ENCODE measurements at regions not wholly inside any gene's neighbourhood (a gene's known extent, or its start where the extent isn't known, plus 50 kb on each side); places are given as distances from the start of the nearest gene placed in this dataset.

- no peak overlapping the region for H2BK5ac ChIP-seq (ENCODE audit: low read depth, low read length)
- no peaks in the 10 kb centered on the region for H3K79me2 ChIP-seq (ENCODE audit: control insufficient read depth in 1 of 2, insufficient read depth in 2 of 2, low read length in 2 of 2)
- no peaks in the 10 kb centered on the region for H3K79me1 ChIP-seq (ENCODE audit: low read depth, low read length)
- no peaks in the 10 kb centered on the region for H4K20me1 ChIP-seq (replicated peaks in 1 of 2; ENCODE audit: control insufficient read depth in 1 of 2, insufficient read depth in 2 of 2, low read length in 2 of 2)
- no peaks in the 10 kb centered on the region for H3K23me2 ChIP-seq (ENCODE audit: low read depth, low read length)
- H3K27me3 ChIP-seq (replicated peaks in 1 of 4; ENCODE audit: control insufficient read depth in 3 of 4, extremely low read depth in 1 of 4, insufficient read depth in 3 of 4, low read length in 3 of 4): no peaks in the 10 kb centered on the region; a peak in 1 of 7 replicates
- H3K14ac ChIP-seq (ENCODE audit: insufficient read length): no peak overlapping the region
- H3K27ac ChIP-seq (ENCODE audit: low read depth, low read length): no peak overlapping the region
- no peak overlapping the region for H3K4me3 ChIP-seq (ENCODE audit: extremely low read depth in 1 of 4, insufficient read depth in 2 of 4, low read depth in 3 of 4, low read length in 4 of 4)
- 96% methylated on average over 13 of the region's 13 CpGs; no CpG with 5 or more reads in 1 of the 2 experiments for WGBS, 2 experiments (ENCODE audit: extremely low coverage in 1 of 2, insufficient coverage in 1 of 2, insufficient read length in 1 of 2, insufficient replicate concordance in 2 of 2, low coverage in 1 of 2, low lambda C conversion rate in 2 of 2, missing lambda C conversion rate in 1 of 2)
- no peaks in the 10 kb centered on the region for H3K4me1 ChIP-seq (replicated peaks in 1 of 4; ENCODE audit: control insufficient read depth in 3 of 4, insufficient read depth in 4 of 4, low read length in 3 of 4)
- peak overlapping the region; percentile 39 for H2AFZ ChIP-seq (ENCODE audit: low read length)
- no peak overlapping the region for H2AK5ac ChIP-seq (ENCODE audit: low read depth, low read length)
- no peak overlapping the region for H3K9ac ChIP-seq (replicated peaks in 1 of 4; ENCODE audit: extremely low read depth in 1 of 4, low read depth in 3 of 4, low read length in 3 of 4)
- H4K91ac ChIP-seq (replicated peaks; ENCODE audit: insufficient read length, low read length): no peak overlapping the region
- H3K18ac ChIP-seq (ENCODE audit: extremely low read depth, low read length): no peak overlapping the region
- no peak for FAIRE-seq
- H3K56ac ChIP-seq (replicated peaks; ENCODE audit: insufficient read length, low read depth, low read length): no peak overlapping the region
- no peak overlapping the region for H3K4ac ChIP-seq (replicated peaks; ENCODE audit: insufficient read length, low read depth, low read length)
- no peak for DNase-seq (ENCODE audit: low read depth in 1 of 2, low spot score in 2 of 2)
- no peak overlapping the region for H3K4me2 ChIP-seq (ENCODE audit: insufficient read depth in 1 of 2, low read depth in 2 of 2, low read length in 2 of 2)
- ChIA-PET CTCF (ENCODE audit: partially characterized antibody) (interaction anchor here (0.6 to 1.5 kb wide), 2 partner anchors 12 to 229 kb away, joined by 3 read pairs; no protein-coding TSS in a partner anchor), POLR2A (ENCODE audit: partially characterized antibody) (no interaction called here)
- no peak overlapping the region for H2BK20ac ChIP-seq (ENCODE audit: low read length)
- no peaks in the 10 kb centered on the region for H3K36me3 ChIP-seq (ENCODE audit: control insufficient read depth in 2 of 4, insufficient read depth in 4 of 4, low read length in 3 of 4)
- H3K9me3 ChIP-seq (ENCODE audit: insufficient read depth in 2 of 2, low read depth in 1 of 2, low read length in 1 of 2): no peaks in the 10 kb centered on the region
- no peak overlapping the region for H2BK15ac ChIP-seq (ENCODE audit: low read length)
- no peak overlapping the region for H3K23ac ChIP-seq (ENCODE audit: insufficient read length)
- H2BK120ac ChIP-seq (replicated peaks; ENCODE audit: low read depth, low read length): no peak overlapping the region
- no peak overlapping the region for H4K8ac ChIP-seq (ENCODE audit: extremely low read depth, insufficient read depth, low read length)
- no peak overlapping the region for H4K5ac ChIP-seq (ENCODE audit: insufficient read length, low read depth, low read length)
- H2BK12ac ChIP-seq (ENCODE audit: low read depth, low read length): no peak overlapping the region
- TF ChIP-seq SP1 (IDR thresholded peaks at IDR 0.05; ENCODE audit: low read depth, low read length) (no peak), TBP (IDR thresholded peaks at IDR 0.05; ENCODE audit: low read depth, low read length) (no peak), KDM1A (IDR thresholded peaks at IDR 0.05; ENCODE audit: borderline replicate concordance, low read length) (no peak), SIN3A (conservative IDR thresholded peaks at IDR 0.05 in 1 of 2, IDR thresholded peaks at IDR 0.05 in 1 of 2; ENCODE audit: low read depth in 1 of 2, low read length in 2 of 2) (no peak), ATF2 (IDR thresholded peaks at IDR 0.05; ENCODE audit: low read length) (no peak), KDM4A (IDR thresholded peaks at IDR 0.05; ENCODE audit: low read depth, low read length, severe bottlenecking) (no peak), TAF7 (optimal IDR thresholded peaks at IDR 0.05; ENCODE audit: borderline replicate concordance, low read depth, low read length) (no peak), SP2 (IDR thresholded peaks at IDR 0.05; ENCODE audit: low read length) (no peak), TCF12 (IDR thresholded peaks at IDR 0.05; ENCODE audit: low read depth, low read length) (no peak), GABPA (IDR thresholded peaks at IDR 0.05; ENCODE audit: borderline replicate concordance, insufficient read depth, low read length) (no peak), EGR1 (IDR thresholded peaks at IDR 0.05; ENCODE audit: borderline replicate concordance, low read depth, low read length) (no peak), RFX5 (IDR thresholded peaks at IDR 0.05; ENCODE audit: borderline replicate concordance, low read depth, low read length) (no peak), KDM5A (IDR thresholded peaks at IDR 0.05; ENCODE audit: low read length) (no peak)
These were observed 1812.0 kb upstream of the CDH9 start for GRCh38 chr5:28850320-28850921.

Data from H1 (cell line).